ENCODE measurements at regions not wholly inside any gene's neighbourhood (a gene's known extent, or its start where the extent isn't known, plus 50 kb on each side); places are given as distances from the start of the nearest gene placed in this dataset.

GRCh38 chr4:127045861-127046260, 586.9 kb upstream of the INTU start:
- DNase-seq, result no peak
- Histone ChIP-seq H3K4me3 (ENCODE audit: low read depth, low read length) (no peak overlapping the region), H3K27me3 (ENCODE audit: insufficient read depth, low read depth, severe bottlenecking) (no peaks in the 10 kb centered on the region), H3K36me3 (no peaks in the 10 kb centered on the region), H3K27ac (no peak overlapping the region), H3K9me3 (ENCODE audit: severe bottlenecking) (no peaks in the 10 kb centered on the region)
- no peak for TF ChIP-seq CTCF (IDR thresholded peaks at IDR 0.05; ENCODE audit: low read depth, low read length)

GRCh38 chr4:127047930-127048329, 584.8 kb upstream of the INTU start:
- DNase-seq, result no peak

GRCh38 chr4:127048376-127049044, 584.2 kb upstream of the INTU start:
- H3K4me3 ChIP-seq (ENCODE audit: low read depth, low read length), result no peak overlapping the region
- H3K36me3 ChIP-seq, result no peaks in the 10 kb centered on the region
- H3K9me3 ChIP-seq (ENCODE audit: severe bottlenecking), result no peaks in the 10 kb centered on the region
- DNase-seq, result no peak
- H3K27me3 ChIP-seq (ENCODE audit: insufficient read depth, low read depth, severe bottlenecking), result no peaks in the 10 kb centered on the region
- no peak overlapping the region for H3K27ac ChIP-seq
- no peak for TF ChIP-seq CTCF (IDR thresholded peaks at IDR 0.05; ENCODE audit: low read depth, low read length)

More at GRCh38 chr4:127047930-127048329, 584.8 kb upstream of the INTU start:
- H3K9me3 ChIP-seq (ENCODE audit: severe bottlenecking), result no peaks in the 10 kb centered on the region
- no peaks in the 10 kb centered on the region for H3K27me3 ChIP-seq (ENCODE audit: insufficient read depth, low read depth, severe bottlenecking)
- no peak overlapping the region for H3K4me3 ChIP-seq (ENCODE audit: low read depth, low read length)
- no peak overlapping the region for H3K27ac ChIP-seq
- TF ChIP-seq CTCF (IDR thresholded peaks at IDR 0.05; ENCODE audit: low read depth, low read length), result no peak
- H3K36me3 ChIP-seq, result no peaks in the 10 kb centered on the region

- no peak for DNase-seq
- no peaks in the 10 kb centered on the region for H3K36me3 ChIP-seq
- no peaks in the 10 kb centered on the region for H3K27me3 ChIP-seq (ENCODE audit: insufficient read depth, low read depth, severe bottlenecking)
- no peak overlapping the region for H3K4me3 ChIP-seq (ENCODE audit: low read depth, low read length)
- H3K27ac ChIP-seq, result no peak overlapping the region
- TF ChIP-seq CTCF (IDR thresholded peaks at IDR 0.05; ENCODE audit: low read depth, low read length), result no peak
- H3K9me3 ChIP-seq (ENCODE audit: severe bottlenecking), result no peaks in the 10 kb centered on the region
These were observed 583.2 kb upstream of the INTU start for GRCh38 chr4:127049526-127049925.

GRCh38 chr4:127052742-127053141, 580.0 kb upstream of the INTU start:
- DNase-seq, result no peak
- no peaks in the 10 kb centered on the region for H3K36me3 ChIP-seq
- H3K9me3 ChIP-seq (ENCODE audit: severe bottlenecking), result peaks cover 4% of the 10 kb centered on the region
- H3K27ac ChIP-seq, result no peak overlapping the region
- TF ChIP-seq CTCF (IDR thresholded peaks at IDR 0.05; ENCODE audit: low read depth, low read length), result no peak
- no peak overlapping the region for H3K4me3 ChIP-seq (ENCODE audit: low read depth, low read length)
- no peaks in the 10 kb centered on the region for H3K27me3 ChIP-seq (ENCODE audit: insufficient read depth, low read depth, severe bottlenecking)

GRCh38 chr4:127055357-127055756, 577.4 kb upstream of the INTU start:
- Histone ChIP-seq H3K27me3 (ENCODE audit: insufficient read depth, low read depth, severe bottlenecking) (no peaks in the 10 kb centered on the region), H3K27ac (no peak overlapping the region), H3K36me3 (no peaks in the 10 kb centered on the region), H3K4me3 (ENCODE audit: low read depth, low read length) (no peak overlapping the region), H3K9me3 (ENCODE audit: severe bottlenecking) (peaks cover 4% of the 10 kb centered on the region)
- no peak for TF ChIP-seq CTCF (IDR thresholded peaks at IDR 0.05; ENCODE audit: low read depth, low read length)
- DNase-seq, result no peak
